EH (cell line): ENCODE measurements at regions not wholly inside any gene's neighbourhood (a gene's known extent, or its start where the extent isn't known, plus 50 kb on each side); places are given as distances from the start of the nearest gene placed in this dataset.
"Not testable (repeated sequence)": the region's sequence is repeated elsewhere in the genome, so short reads cannot be mapped to it uniquely, and the experiment has no call there.

Source experiments
- DNase-seq: peaks from one replicate; pipeline ENCODE4 v3.0.0-alpha.2; 2015; ENCODE audit warnings: low read depth

DNA sequence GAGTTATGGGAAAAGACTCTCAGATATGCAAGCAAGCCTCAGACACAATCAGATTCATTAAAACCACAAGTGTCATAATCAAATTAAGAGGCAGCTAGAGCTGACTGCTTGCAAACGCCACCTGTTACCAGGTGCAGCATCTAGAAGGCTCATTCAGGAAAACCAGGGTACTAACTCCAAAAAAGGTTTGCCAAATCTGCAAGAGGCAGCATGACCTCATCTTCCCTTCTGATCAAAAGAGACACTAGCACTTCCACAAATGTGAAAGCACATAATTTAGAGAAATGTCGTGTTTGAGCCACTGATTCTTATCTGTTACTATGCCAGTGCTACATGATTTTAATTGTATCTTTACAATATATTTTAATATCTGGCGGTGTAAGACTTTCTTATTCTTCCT lies 123.3 kb upstream of the NANOGP8 start:
- no peak for DNase-seq

- DNase-seq, result peak; percentile 34
Observed at GRCh38 chr15:35206060-35206675, 121.1 kb upstream of the NANOGP8 start.

- DNase-seq, result no peak
Observed at GRCh38 chr15:35198197-35198596, 113.1 kb upstream of the NANOGP8 start.

DNA sequence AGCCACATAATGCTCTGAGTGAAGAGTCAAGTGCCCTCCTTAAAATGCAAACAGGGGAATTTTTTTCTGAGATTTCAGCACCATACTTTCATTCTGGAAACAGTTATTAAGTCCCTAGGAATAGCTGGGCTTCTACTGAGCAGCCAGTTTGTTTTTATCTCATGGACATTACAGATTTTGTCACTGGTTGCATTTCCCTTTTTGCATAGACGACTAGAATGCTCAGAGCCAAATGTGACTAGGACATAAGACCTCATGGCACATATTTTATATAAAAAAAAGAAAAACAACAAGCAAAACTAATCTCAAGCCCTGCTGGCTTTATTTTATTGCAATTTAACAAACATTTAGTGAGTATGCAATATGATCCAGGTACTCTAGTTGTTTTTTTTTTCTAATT lies 112.7 kb upstream of the NANOGP8 start:
- DNase-seq, result no peak

GRCh38 chr15:35197306-35197705 lies 112.2 kb upstream of the NANOGP8 start:
- DNase-seq, result no peak

- DNase-seq, result no peak
Observed at GRCh38 chr15:35196273-35196672, 111.2 kb upstream of the NANOGP8 start.

- DNase-seq, result no peak
Observed at GRCh38 chr15:35195649-35196048, 110.6 kb upstream of the NANOGP8 start.

DNA sequence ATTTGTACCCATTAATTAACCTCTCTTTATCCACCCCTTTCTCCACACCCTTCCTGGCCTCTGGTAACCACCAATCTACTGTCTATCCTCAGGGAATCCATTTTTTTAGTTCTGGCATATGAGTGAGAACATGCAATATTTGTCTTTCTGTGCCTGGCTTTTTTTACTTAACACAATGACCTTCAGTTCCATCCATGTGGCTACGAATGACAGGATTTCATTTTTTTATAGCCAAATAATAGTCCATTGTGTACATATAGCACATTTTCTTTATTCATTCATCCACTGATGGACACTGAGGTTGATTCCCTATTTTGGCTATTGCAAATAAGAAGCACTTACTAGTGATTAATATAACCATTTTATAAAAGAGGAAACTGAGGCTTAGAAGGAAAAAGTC lies 109.9 kb upstream of the NANOGP8 start:
- DNase-seq, result no peak

- DNase-seq, result no peak
Observed at GRCh38 chr15:35194296-35194695, 109.2 kb upstream of the NANOGP8 start.

GRCh38 chr15:35191783-35192182 lies 106.7 kb upstream of the NANOGP8 start:
- DNase-seq, result no peak

- no peak for DNase-seq
Observed at GRCh38 chr15:35186346-35186745, 101.3 kb upstream of the NANOGP8 start.

- DNase-seq, result no peak
Observed at GRCh38 chr15:35184646-35185045, 99.6 kb upstream of the NANOGP8 start.

GRCh38 chr15:35182841-35183479 lies 97.9 kb upstream of the NANOGP8 start:
- no peak for DNase-seq

GRCh38 chr15:35181538-35181937 lies 96.4 kb upstream of the NANOGP8 start:
- DNase-seq, result peak; percentile 21

- DNase-seq, result no peak
Observed at GRCh38 chr15:35179739-35180138, 94.6 kb upstream of the NANOGP8 start.

- not testable (repeated sequence) for DNase-seq
Observed at GRCh38 chr15:35178186-35178585, 93.1 kb upstream of the NANOGP8 start.

DNA sequence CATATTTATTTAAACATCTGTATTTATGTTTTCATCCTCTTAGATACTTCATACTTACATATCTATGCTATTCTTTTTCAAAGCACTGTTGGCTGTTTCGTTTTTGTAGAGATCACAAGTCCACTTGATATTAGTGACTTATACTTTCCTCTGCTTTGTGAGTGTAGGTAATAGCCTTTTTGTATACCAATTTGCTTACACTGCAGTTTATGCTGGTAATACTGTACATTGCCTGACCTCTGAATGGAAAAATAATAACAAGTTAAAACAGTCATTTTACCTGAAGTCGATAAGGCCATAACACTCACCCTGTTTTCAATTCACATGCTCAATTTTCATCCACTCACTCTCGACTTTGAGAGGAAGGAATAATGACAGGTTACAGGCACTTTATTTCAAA lies 89.9 kb upstream of the NANOGP8 start:
- DNase-seq, result no peak

DNA sequence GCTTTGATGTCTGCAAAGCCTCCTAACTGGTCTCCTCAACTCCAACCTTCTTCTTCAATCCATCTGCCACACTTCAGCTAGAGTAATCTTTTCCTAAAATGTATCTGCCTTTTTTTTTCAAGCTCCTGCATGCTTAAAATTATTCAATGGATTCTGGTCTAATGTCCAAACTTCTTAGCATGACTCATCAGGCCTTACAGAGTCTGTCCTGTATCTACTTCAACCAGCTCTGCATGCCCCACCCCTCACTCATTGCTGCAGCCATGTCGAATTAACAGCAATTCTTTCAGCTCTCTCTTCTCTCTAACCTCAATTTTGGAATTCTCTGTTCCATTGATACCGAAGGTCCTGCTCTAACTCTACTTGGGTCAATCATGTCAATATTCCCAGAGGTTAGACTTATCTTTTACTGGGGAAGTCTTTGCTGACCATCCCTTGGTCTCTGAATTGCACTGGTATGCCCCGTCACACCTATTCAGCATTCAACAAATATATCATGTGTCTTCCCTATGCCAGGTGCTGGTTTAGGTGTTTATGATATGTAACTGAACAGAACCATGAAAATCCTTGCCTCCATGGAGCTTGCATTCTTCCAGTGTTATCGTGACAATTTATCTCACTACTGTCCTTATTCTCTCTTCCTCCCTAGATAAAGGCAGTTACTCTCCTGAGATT lies 88.5 kb upstream of the NANOGP8 start:
- DNase-seq, result peak; percentile 61

- DNase-seq, result peak; percentile 57
Observed at GRCh38 chr15:35170207-35170606, 85.1 kb upstream of the NANOGP8 start.

- DNase-seq, result peak; percentile 85
Observed at GRCh38 chr15:35168464-35168863, 83.4 kb upstream of the NANOGP8 start.

DNA sequence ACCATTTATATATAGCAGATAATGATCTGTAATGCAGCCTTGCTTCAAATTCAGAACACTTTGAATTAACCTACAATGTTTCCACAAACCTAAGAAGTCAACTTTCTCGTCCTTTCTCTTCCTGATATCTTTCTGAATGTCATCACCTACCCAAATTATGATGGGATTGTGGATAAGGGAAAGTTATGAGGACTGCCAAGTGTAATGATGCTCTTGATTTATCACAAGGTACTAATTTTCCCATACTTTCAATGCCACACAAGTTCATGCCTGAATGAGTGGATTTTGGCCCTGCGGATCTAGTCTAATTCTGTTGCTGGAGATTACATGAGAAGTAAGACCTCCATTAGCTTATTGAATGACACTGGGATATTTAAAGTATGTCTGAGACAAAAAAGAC lies 82.6 kb upstream of the NANOGP8 start:
- no peak for DNase-seq

DNA sequence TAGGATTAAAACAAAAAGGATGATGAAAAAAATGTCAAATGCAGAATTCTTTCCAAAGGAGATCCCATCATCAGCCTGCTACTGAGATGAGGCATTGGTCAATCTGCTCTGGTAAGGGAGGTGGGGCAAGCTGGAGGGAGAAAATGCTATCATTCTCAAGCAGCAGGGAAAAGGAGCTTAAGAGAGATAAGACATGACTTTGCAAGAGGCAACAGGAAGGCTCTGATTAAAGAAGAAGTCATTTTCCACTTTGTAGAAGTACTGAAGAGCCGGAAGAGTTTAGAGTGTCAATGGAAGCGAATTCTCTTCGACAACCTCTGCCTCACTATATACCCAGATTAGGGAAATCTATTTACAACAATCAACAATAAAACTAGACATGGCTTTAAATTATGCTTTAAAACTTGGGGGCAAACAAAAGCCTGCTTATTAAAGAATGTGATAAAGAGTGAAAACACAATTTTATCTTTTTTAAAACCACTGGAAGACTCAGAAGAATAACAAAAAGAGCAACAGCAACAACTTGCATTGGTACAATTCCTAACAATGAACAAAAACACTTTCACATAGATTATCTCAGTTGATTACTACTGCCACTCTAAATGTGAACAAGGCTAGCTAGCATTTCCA lies 81.8 kb upstream of the NANOGP8 start:
- peak; percentile 54 for DNase-seq

- DNase-seq, result no peak
Observed at GRCh38 chr15:35161694-35162093, 76.6 kb upstream of the NANOGP8 start.
